Right lobe of liver (tissue), 4 donors: ENCODE measurements at regions not wholly inside any gene's neighbourhood (a gene's known extent, or its start where the extent isn't known, plus 50 kb on each side); places are given as distances from the start of the nearest gene placed in this dataset.

Experiments used
- CTCF ChIP-seq, 4 donors: fragments of 200-600 bp in 3 of 4; fragments of 450-650 bp in 1 of 4; IDR thresholded peaks; one replicate each; pipeline versions ENCODE4 v1.5.1 to v1.8.0; 2016 to 2022; ENCODE audit warnings: antibody characterized with exemption in 4 of 4, mild to moderate bottlenecking in 2 of 4
- POLR2A ChIP-seq: fragments of 450-650 bp; IDR thresholded peaks from one replicate; pipeline ENCODE4 v1.6.1; 2017; ENCODE audit warnings: antibody characterized with exemption, mild to moderate bottlenecking
- donor health status: DM: no; HTN: no; CAD: no.
- donor health status: DM: no; HTN: no; CAD: no.
- donor health status: DM: no; HTN: yes; CAD: no.

- TF ChIP-seq CTCF (IDR thresholded peaks at IDR 0.05) (no peak), POLR2A (no peak)
Measured at GRCh38 chr2:59879700-59880131, 673.7 kb downstream of the BCL11A start.
